GM10266 (cell line): ENCODE measurements at regions not wholly inside any gene's neighbourhood (a gene's known extent, or its start where the extent isn't known, plus 50 kb on each side); places are given as distances from the start of the nearest gene placed in this dataset.

Experiments
- DNase-seq: peaks from one replicate; pipeline ENCODE4 v3.0.0; 2012; ENCODE audit errors: extremely low spot score
- CTCF ChIP-seq: IDR thresholded peaks from 2 replicates; pipeline ENCODE4 v1.5.1; 2012; ENCODE audit warnings: mild to moderate bottlenecking, low read depth; ENCODE audit not compliant: control insufficient read depth, insufficient read depth; ENCODE audit errors: missing control alignments

- DNase-seq = no peak
- TF ChIP-seq CTCF = no peak
Observed at GRCh38 chr12:102748704-102749103, 168.3 kb downstream of the PAH start.

- no peak for DNase-seq
- TF ChIP-seq CTCF = no peak
Observed at GRCh38 chr12:102746963-102747362, 170.1 kb downstream of the PAH start.

- no peak for TF ChIP-seq CTCF
- no peak for DNase-seq
Observed at GRCh38 chr12:102745971-102746600, 171.0 kb downstream of the PAH start.

GRCh38 chr12:102741196-102741595, 175.8 kb downstream of the PAH start:
- no peak for DNase-seq
- TF ChIP-seq CTCF = no peak

GRCh38 chr12:102740141-102740955, 176.7 kb downstream of the PAH start:
- peak; percentile 16 for DNase-seq
- peak; percentile 41 for TF ChIP-seq CTCF

GRCh38 chr12:102736328-102736727, 180.7 kb downstream of the PAH start:
- TF ChIP-seq CTCF = no peak
- no peak for DNase-seq

- peak; percentile 34 for DNase-seq
- no peak for TF ChIP-seq CTCF
Observed at GRCh38 chr12:102735104-102735503, 181.9 kb downstream of the PAH start.
